ENCODE measurements at regions not wholly inside any gene's neighbourhood (a gene's known extent, or its start where the extent isn't known, plus 50 kb on each side); places are given as distances from the start of the nearest gene placed in this dataset.

DNA sequence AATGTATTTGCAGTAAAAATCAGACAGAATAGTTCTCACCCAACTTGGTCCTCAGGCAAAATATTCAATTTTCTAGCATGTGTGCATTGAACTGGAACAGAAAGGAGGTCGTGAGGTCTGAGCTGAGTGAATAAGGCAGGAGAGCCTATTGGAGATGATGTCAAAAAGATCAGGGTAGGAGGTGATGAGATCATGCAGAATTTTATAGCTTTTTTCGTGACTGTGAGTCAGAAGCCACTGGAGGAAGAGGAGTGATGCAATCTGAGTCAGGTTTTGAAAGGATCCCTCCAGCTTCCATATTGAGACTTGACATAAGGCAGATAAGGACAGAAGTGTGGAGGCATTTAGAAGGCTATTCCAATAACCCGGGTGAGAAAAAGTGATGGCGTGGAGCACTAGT lies 299.5 kb upstream of the SOX11 start:
- ChIA-PET POLR2A (no interaction called here), RAD21 (ENCODE audit: low non-redundant PET in 1 of 2, low total read pairs in 2 of 2, uncharacterized antibody in 2 of 2, unreplicated experiment in 2 of 2) (no interaction called here), CTCF (no interaction called here)
- Histone ChIP-seq H3K4me2 (ENCODE audit: low read length) (no peak overlapping the region), H3K9ac (ENCODE audit: low read length) (no peak overlapping the region), H4K20me1 (ENCODE audit: insufficient read depth) (no peaks in the 10 kb centered on the region), H2AFZ (ENCODE audit: low read depth, low read length, poor library complexity, severe bottlenecking) (no peak overlapping the region), H3K4me1 (ENCODE audit: control insufficient read depth in 1 of 2, insufficient read depth in 2 of 2, low read length in 2 of 2) (no peaks in the 10 kb centered on the region), H3K9me3 (ENCODE audit: control insufficient read depth in 1 of 2, insufficient read depth in 1 of 2, low read depth in 1 of 2, low read length in 2 of 2) (peaks cover 12 to 17% of the 10 kb centered on the region in 2 experiments; a peak in 2 of 4 replicates), H3K4me3 (replicated peaks in 1 of 2; ENCODE audit: low read depth in 1 of 2, low read length in 2 of 2) (no peak overlapping the region), H3K79me2 (ENCODE audit: insufficient read depth, low read length) (no peaks in the 10 kb centered on the region), H3K27ac (ENCODE audit: low read depth, low read length) (no peak overlapping the region), H3K9me2 (ENCODE audit: insufficient read depth) (no peaks in the 10 kb centered on the region), H3K36me3 (ENCODE audit: control insufficient read depth in 1 of 2, insufficient read depth in 2 of 2, low read length in 2 of 2) (no peaks in the 10 kb centered on the region), H3K27me3 (ENCODE audit: insufficient read depth, low read length) (no peaks in the 10 kb centered on the region)
- no TSS peak for BruUV-seq (replicated peaks)
- DNase-seq (ENCODE audit: low read depth, low spot score) (no peak), ATAC-seq (no peak)
- intact Hi-C loops (cut with micrococcal nuclease), result no loop called here
- no peak for TF ChIP-seq ZNF274 (IDR thresholded peaks at IDR 0.05; ENCODE audit: low read depth, low read length)
- no peak for TF ChIP-seq TCF7L2 (IDR thresholded peaks at IDR 0.05; ENCODE audit: borderline replicate concordance, extremely low read depth, insufficient read depth, insufficient read length)
- no peak for TF ChIP-seq POLR2AphosphoS5 (IDR thresholded peaks at IDR 0.05; ENCODE audit: low read depth, low read length)
- TF ChIP-seq REST (IDR thresholded peaks at IDR 0.05; ENCODE audit: low read depth), result no peak
- TF ChIP-seq, protein P1, sequence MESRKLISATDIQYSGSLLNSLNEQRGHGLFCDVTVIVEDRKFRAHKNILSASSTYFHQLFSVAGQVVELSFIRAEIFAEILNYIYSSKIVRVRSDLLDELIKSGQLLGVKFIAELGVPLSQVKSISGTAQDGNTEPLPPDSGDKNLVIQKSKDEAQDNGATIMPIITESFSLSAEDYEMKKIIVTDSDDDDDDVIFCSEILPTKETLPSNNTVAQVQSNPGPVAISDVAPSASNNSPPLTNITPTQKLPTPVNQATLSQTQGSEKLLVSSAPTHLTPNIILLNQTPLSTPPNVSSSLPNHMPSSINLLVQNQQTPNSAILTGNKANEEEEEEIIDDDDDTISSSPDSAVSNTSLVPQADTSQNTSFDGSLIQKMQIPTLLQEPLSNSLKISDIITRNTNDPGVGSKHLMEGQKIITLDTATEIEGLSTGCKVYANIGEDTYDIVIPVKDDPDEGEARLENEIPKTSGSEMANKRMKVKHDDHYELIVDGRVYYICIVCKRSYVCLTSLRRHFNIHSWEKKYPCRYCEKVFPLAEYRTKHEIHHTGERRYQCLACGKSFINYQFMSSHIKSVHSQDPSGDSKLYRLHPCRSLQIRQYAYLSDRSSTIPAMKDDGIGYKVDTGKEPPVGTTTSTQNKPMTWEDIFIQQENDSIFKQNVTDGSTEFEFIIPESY (IDR thresholded peaks at IDR 0.05; ENCODE audit: extremely low read depth, insufficient replicate concordance, low read length), result no peak
- TF ChIP-seq SIN3A (IDR thresholded peaks at IDR 0.05; ENCODE audit: low read depth), result no peak
- TF ChIP-seq CTCF (IDR thresholded peaks at IDR 0.05 in 2 of 3, conservative IDR thresholded peaks at IDR 0.05 in 1 of 3; ENCODE audit: borderline replicate concordance in 1 of 3, insufficient read depth in 1 of 3, low read depth in 2 of 3, low read length in 2 of 3), result no peak
- TF ChIP-seq CBX3 (IDR thresholded peaks at IDR 0.05; ENCODE audit: low read depth), result no peak
- no peak for TF ChIP-seq POLR2A (IDR thresholded peaks at IDR 0.05; ENCODE audit: borderline replicate concordance, extremely low read depth, insufficient read depth, insufficient read length)
- no peak for TF ChIP-seq EGR1 (IDR thresholded peaks at IDR 0.05; ENCODE audit: low read depth)
- TF ChIP-seq JUND (IDR thresholded peaks at IDR 0.05), result no peak
- TF ChIP-seq EZH2phosphoT487 (IDR thresholded peaks at IDR 0.05; ENCODE audit: borderline replicate concordance), result no peak
- no peak for TF ChIP-seq FOSL1 (IDR thresholded peaks at IDR 0.05; ENCODE audit: low read depth)
- TF ChIP-seq RAD21 (IDR thresholded peaks at IDR 0.05; ENCODE audit: low read depth), result no peak
- no peak for TF ChIP-seq CEBPB (IDR thresholded peaks at IDR 0.05; ENCODE audit: low read depth)
- no peak for TF ChIP-seq SP1 (IDR thresholded peaks at IDR 0.05; ENCODE audit: low read depth)
- no peak for TF ChIP-seq ATF3 (IDR thresholded peaks at IDR 0.05)
- no peak for TF ChIP-seq ZFX (IDR thresholded peaks at IDR 0.05)
- TF ChIP-seq ELF1 (IDR thresholded peaks at IDR 0.05; ENCODE audit: borderline replicate concordance, low read depth), result no peak
- no peak for TF ChIP-seq SRF (IDR thresholded peaks at IDR 0.05; ENCODE audit: low read depth)
